GM21360 (cell line): ENCODE measurements at regions not wholly inside any gene's neighbourhood (a gene's known extent, or its start where the extent isn't known, plus 50 kb on each side); places are given as distances from the start of the nearest gene placed in this dataset.

ENCODE experiments used
- ATAC-seq: cut with Tn5 transposase; IDR thresholded peaks from one replicate; pipeline ENCODE4 v1.9.1; 2021; ENCODE audit warnings: mild to moderate bottlenecking, moderate library complexity; ENCODE audit not compliant: unreplicated experiment

GRCh38 chr3:118740722-118741290, 293.8 kb downstream of the IGSF11 start:
- ATAC-seq = no peak

DNA sequence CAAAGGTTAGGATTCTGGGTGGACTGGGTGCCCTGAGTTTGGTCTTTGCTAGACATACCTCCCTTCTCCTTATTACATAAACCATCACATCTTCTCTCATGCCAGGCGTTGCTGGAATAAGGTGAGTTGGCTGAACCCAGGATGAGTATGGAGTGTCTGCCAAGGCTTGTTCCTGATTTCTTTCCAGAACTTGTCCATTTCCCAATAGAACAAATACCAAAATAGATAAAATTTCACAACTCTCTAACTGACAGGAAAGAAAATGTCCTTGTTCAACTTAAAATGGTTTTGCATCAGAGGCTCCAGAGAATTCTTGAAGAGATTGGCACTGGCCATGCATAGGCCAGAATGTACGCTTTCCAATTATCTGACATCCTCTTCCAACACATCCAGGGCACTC, 291.9 kb downstream of the IGSF11 start:
- ATAC-seq = no peak

DNA sequence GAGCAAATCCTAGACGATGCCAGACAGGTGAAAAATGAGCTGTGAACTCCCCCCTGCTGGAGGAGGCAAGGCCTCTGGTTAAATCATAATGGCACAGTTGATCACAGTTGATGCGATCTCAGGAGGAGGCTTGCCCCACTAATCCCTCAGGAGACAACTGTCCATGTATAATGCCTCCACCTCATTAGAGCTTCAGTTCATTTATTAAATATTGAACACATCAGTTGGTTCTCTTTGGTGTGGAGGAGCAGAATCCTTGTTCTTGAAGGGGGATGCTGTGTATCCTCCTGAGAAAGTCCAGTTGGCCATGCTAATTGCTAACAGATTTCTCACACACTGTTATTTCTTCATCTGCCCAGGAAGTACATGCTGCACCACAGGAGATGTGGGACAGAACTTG, 290.5 kb downstream of the IGSF11 start:
- ATAC-seq = no peak

GRCh38 chr3:118754406-118755252, 280.0 kb downstream of the IGSF11 start:
- no peak for ATAC-seq

DNA sequence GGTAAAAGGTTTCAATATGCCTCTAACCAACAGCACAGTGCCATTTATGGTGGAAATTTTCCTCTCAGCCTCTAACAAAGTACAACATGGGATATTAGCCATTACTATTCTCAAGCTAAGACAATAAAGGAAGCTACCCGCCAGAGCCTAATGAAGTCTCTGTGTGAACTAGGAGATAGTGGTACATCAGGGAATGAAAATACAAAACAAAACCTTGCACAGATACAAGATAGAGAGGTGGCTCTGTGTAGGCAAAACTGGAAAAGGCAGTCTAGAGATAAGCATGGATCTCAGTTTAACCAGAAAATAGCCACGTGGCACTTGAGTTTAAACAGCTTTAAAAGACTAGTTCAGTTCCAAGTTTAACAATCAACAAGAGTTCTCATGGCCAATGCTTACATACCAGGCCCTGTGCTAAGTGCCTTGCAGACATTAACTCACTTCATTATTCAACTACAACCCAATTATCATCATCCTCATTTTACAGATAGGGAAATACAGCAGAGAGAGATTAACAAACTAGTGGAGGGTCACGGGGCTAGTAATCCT, 279.3 kb downstream of the IGSF11 start:
- ATAC-seq = no peak

GRCh38 chr3:118760585-118761290, 273.9 kb downstream of the IGSF11 start:
- peak; percentile 50 for ATAC-seq

- ATAC-seq = peak; percentile 26
Measured at GRCh38 chr3:118761291-118761606, 273.4 kb downstream of the IGSF11 start.

GRCh38 chr3:118765636-118766305, 268.9 kb downstream of the IGSF11 start:
- ATAC-seq = no peak

DNA sequence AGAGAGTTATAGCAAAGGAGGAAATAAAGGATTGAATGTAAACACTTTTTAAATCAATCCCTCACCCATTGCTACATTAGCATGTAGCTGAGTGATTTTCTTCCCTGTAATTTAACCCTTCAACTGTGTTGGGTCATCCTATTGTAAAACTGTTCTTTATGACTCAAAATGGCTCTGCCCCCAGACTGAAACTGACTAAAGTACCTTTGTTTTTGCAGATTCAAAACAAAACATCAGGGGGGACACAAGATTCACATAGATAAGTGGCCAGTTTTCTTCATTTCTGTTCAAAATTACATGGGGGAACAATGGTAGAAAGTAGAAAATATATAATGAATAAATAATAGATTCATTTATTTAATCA, 268.4 kb downstream of the IGSF11 start:
- no peak for ATAC-seq

GRCh38 chr3:118772036-118772435, 262.6 kb downstream of the IGSF11 start:
- no peak for ATAC-seq

DNA sequence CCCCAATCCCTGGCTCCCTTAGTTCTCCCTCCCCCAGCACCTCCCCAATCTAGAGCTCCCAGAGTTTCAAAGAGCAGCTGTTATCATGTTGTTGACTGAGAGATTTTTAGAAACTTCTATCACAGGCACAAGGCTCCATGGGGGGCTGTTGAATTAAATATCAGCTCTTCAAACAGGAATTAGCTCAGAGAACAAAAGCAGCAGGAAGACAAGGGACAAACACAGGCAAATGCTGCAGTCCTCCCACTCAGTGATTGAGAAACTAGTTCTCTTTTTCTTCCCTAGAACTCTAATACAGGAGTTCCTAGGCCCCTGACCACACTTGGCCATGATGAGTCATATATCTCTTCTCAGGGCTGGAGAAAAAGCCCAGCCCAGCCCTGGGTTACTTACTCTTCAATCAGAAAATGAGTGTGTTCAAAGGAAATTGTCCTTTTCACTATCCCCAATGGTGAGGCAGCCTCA, 262.1 kb downstream of the IGSF11 start:
- ATAC-seq = peak; percentile 99

- no peak for ATAC-seq
Measured at GRCh38 chr3:118775021-118775420, 259.6 kb downstream of the IGSF11 start.

DNA sequence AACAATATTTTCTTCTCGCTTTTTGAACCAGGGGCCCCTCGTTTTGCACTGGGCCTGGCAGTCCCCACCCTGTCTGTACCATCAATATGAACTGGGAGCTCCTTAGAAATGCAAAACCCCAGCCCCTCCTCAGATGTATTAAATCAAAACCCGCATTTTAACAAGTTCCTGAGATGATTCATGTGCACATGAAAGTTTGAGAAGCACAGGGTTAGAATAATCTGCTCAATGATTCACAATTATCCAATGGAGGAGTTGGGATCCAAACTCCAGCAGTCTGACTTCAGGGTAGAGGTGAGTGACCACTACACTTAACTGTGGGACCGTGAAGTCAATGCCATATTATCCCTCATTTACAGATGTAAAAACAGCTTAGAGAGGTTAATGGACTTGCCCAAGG, 256.4 kb downstream of the IGSF11 start:
- ATAC-seq = no peak

DNA sequence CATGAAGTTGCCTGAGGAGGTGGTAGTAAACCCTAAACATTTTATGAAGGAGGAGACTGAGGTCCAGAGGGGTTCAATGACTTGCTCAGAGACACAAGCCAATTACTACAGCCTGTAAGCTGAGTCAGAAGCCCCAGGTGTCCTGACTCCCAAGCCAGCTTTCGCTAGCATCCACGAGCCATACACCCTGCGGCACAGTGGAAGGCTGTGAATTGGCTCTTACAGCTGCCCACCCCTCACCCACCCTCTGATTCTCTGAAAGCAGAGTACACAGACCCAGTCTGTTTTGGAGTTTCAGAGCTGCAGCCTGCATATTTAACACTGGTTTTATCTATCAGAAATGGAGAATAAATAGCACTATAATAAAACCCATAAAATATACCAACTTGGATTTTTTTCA, 253.4 kb downstream of the IGSF11 start:
- no peak for ATAC-seq

DNA sequence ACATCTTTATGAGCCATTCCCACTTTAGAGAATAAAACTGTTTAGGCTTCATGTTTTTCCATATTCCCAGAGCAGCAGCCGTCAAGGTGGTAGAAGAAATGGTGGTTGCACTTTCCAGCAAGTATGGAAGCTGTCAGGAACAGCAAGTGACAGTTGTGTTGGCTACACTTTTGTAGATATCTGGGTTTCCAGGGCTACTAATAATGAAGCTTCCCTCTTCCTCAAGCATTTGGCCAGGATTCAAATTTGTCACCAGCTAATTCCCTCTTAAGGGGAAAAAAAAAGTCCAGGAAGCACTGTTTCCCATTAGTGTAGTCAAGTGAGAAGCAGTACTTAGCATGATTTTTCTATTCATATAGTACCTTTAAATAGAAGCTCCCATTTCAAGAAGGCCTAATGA, 252.8 kb downstream of the IGSF11 start:
- no peak for ATAC-seq

- peak; percentile 98 for ATAC-seq
Measured at GRCh38 chr3:118782755-118783202, 251.9 kb downstream of the IGSF11 start.

GRCh38 chr3:118785415-118785814, 249.2 kb downstream of the IGSF11 start:
- ATAC-seq = no peak

GRCh38 chr3:118791246-118791645, 243.4 kb downstream of the IGSF11 start:
- ATAC-seq = no peak

- no peak for ATAC-seq
Measured at GRCh38 chr3:118792191-118792590, 242.5 kb downstream of the IGSF11 start.

DNA sequence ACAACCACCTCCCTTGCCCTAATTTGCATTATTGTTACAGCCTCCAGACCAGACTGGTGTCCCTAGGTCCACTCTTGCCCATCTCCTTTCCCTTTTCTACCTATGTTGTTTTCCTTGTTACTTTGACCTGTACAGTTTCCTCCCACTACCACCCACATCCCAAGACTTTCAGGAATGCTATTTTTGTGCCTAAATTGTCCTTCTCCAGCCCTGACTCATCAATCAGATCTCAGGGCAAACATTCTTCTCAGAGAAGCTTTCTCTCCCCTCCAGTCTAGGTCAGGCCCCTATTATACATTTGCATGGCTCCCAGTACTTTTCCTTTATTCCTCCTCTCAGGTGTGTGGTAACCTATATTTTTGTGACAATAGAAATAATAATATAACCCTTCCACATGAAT, 241.5 kb downstream of the IGSF11 start:
- ATAC-seq = no peak

- ATAC-seq = no peak
Measured at GRCh38 chr3:118799303-118799702, 235.3 kb downstream of the IGSF11 start.
